Body of pancreas (tissue), 4 donors: ENCODE measurements at regions not wholly inside any gene's neighbourhood (a gene's known extent, or its start where the extent isn't known, plus 50 kb on each side); places are given as distances from the start of the nearest gene placed in this dataset.

ENCODE experiments used
- ATAC-seq: fragments of 150-250 bp; one replicate; pipeline ENCODE4 v1.9.1; 2016
- DNase-seq, 4 donors: peaks; one replicate each; pipeline ENCODE4 v3.0.0-alpha.2; 2019
- H3K27ac ChIP-seq, 4 donors: fragments of 200-600 bp; sonication (generic); 1 replicate in 3 of 4; 2 replicates in 1 of 4; pipeline versions ENCODE4 v1.5.1 to v1.6.1; 2016 to 2019; ENCODE audit warnings: mild to moderate bottlenecking in 1 of 4, mixed read lengths in 1 of 4, moderate library complexity in 1 of 4
- H3K27me3 ChIP-seq, 2 donors: fragments of 200-600 bp; sonication (generic); one replicate each; pipeline ENCODE4 v1.6.0; 2016; ENCODE audit warnings: mild to moderate bottlenecking in 1 of 2
- H3K36me3 ChIP-seq, 2 donors: fragments of 200-600 bp; sonication (generic); replicated peaks in 1 of 2; 2 replicates each; pipeline ENCODE4 v1.5.1; 2016; ENCODE audit warnings: low read depth in 2 of 2; ENCODE audit not compliant: insufficient read depth in 1 of 2
- H3K4me1 ChIP-seq: fragments of 200-600 bp; sonication (generic); one replicate; pipeline ENCODE4 v1.6.0; 2016
- H3K4me3 ChIP-seq, 2 donors: fragments of 200-600 bp; sonication (generic); 1 replicate in 1 of 2; 2 replicates in 1 of 2; pipeline ENCODE4 v1.5.1; 2016 to 2019
- H3K9me3 ChIP-seq, 3 donors: fragments of 200-600 bp; sonication (generic); 1 replicate in 2 of 3; 2 replicates in 1 of 3; pipeline ENCODE4 v1.5.1; 2016
- POLR2A ChIP-seq, 3 donors: fragments of 450-650 bp; IDR thresholded peaks; one replicate each; pipeline ENCODE4 v1.6.1; 2016; ENCODE audit warnings: antibody characterized with exemption in 3 of 3, mild to moderate bottlenecking in 2 of 3
- WGBS, 2 donors: methylation state at CpG; one replicate each; pipeline ENCODE4 v1.1.5; 2017; 5-methylcytosine and 5-hydroxymethylcytosine counted together
- intact Hi-C: fragments of 100-400 bp; cut with DNase I; formaldehyde crosslinking; loops from one replicate; pipeline ENCODE4 v1.15.1; 2023
- TF ChIP-seq, protein P1 (sequence below), 7 experiments: fragments of 450-650 bp in 4 of 7; fragments of 200-600 bp in 3 of 7; sonication (generic) in 3 of 7; IDR thresholded peaks; one replicate each; pipeline ENCODE4 v1.5.1; 2016 to 2019; ENCODE audit warnings: antibody characterized with exemption in 7 of 7

DNA sequence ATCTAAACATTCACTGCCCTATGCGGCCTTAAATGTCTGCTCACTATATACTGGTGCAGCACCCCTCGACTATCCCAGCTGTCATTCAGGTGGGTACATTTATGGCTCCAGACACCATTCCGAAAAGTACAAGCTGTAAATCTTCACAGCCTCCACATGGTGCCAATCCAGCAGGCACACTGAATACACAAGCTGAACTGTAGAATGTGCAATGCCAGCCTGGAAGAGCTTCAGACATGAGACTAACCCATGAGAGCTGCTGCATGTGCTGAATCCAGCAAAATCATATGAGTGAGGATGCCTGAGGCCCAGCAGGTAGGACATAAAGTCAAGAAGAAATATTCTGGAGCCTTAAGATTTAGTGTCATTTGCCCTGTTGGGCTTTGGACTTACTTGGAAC lies 483.8 kb upstream of the GRIA1 start:
- WGBS, 2 donors = 59 to 72% methylated on average over 3 of the region's 3 CpGs
- Histone ChIP-seq H3K9me3 (no peaks in the 10 kb centered on the region), H3K27ac (no peak overlapping the region), H3K4me3 (no peak overlapping the region), H3K36me3 (no peaks in the 10 kb centered on the region), H3K27me3 (peaks cover 0 to 3% of the 10 kb centered on the region in 2 donors), H3K4me1 (no peaks in the 10 kb centered on the region)
- DNase-seq = no peak
- ATAC-seq = no peak
- TF ChIP-seq, protein P1, sequence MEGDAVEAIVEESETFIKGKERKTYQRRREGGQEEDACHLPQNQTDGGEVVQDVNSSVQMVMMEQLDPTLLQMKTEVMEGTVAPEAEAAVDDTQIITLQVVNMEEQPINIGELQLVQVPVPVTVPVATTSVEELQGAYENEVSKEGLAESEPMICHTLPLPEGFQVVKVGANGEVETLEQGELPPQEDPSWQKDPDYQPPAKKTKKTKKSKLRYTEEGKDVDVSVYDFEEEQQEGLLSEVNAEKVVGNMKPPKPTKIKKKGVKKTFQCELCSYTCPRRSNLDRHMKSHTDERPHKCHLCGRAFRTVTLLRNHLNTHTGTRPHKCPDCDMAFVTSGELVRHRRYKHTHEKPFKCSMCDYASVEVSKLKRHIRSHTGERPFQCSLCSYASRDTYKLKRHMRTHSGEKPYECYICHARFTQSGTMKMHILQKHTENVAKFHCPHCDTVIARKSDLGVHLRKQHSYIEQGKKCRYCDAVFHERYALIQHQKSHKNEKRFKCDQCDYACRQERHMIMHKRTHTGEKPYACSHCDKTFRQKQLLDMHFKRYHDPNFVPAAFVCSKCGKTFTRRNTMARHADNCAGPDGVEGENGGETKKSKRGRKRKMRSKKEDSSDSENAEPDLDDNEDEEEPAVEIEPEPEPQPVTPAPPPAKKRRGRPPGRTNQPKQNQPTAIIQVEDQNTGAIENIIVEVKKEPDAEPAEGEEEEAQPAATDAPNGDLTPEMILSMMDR (IDR thresholded peaks at IDR 0.05) = no peak
- TF ChIP-seq POLR2A (IDR thresholded peaks at IDR 0.05) = no peak
- intact Hi-C loops = no loop called here

DNA sequence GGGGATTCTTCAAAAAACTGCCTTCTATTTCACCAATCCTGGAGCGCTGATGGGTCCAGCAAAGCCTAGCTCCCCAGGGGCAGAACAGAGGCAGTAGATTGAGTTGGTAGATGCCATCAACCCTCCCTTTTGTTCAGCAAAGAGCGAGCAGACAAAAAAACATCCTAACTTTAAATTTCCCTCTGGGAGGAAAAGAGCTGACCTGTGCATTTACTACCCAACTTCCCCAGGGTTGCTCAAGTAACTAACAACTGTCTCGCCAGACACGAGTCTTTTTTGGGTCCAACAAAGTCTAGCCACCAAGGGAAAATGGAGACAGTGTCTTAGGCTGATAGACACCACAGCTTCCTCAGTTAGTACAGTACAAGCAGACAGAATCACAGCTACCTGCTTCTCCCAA lies 476.3 kb upstream of the GRIA1 start:
- Histone ChIP-seq H3K4me1 (no peaks in the 10 kb centered on the region), H3K4me3 (no peak overlapping the region), H3K36me3 (no peaks in the 10 kb centered on the region), H3K27ac (no peak overlapping the region), H3K27me3 (peaks cover 0 to 3% of the 10 kb centered on the region in 2 donors), H3K9me3 (peaks cover 0 to 6% (median 0%) of the 10 kb centered on the region in 3 donors)
- ATAC-seq (no peak), DNase-seq (no peak)
- WGBS, 2 donors = 69 to 93% methylated on average over 4 of the region's 4 CpGs
- TF ChIP-seq, protein P1 (IDR thresholded peaks at IDR 0.05) = no peak
- TF ChIP-seq POLR2A (IDR thresholded peaks at IDR 0.05) = no peak
- intact Hi-C loops = no loop called here

DNA sequence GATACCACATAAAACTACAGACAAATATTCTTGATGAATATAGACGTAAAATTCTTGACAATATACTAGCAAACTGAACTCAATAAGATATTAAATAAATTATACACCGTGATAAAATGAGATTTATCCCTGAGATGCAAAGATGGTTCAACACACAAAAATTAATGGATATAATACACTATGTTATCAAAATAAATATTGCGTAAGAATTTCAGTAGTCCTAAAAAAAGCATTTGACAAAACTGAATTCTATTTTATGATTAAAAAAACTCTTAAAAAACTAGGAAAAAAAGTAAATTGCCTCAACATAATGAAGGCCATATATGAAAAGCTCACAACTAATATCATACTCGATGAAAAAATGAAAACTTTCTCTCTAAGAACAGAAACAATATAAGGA lies 472.3 kb upstream of the GRIA1 start:
- no peaks in the 10 kb centered on the region for H3K27me3 ChIP-seq
- H3K4me3 ChIP-seq = no peak overlapping the region
- no peak overlapping the region for H3K27ac ChIP-seq
- intact Hi-C loops = no loop called here
- no peaks in the 10 kb centered on the region for H3K36me3 ChIP-seq
- H3K4me1 ChIP-seq = no peaks in the 10 kb centered on the region
- TF ChIP-seq, protein P1 (IDR thresholded peaks at IDR 0.05) = no peak
- TF ChIP-seq POLR2A (IDR thresholded peaks at IDR 0.05) = no peak
- ATAC-seq = no peak
- H3K9me3 ChIP-seq = peaks cover 0 to 14% (median 0%) of the 10 kb centered on the region in 3 donors
- DNase-seq = no peak
- WGBS, 2 donors = 73 to 78% methylated on average over 4 of the region's 4 CpGs

DNA sequence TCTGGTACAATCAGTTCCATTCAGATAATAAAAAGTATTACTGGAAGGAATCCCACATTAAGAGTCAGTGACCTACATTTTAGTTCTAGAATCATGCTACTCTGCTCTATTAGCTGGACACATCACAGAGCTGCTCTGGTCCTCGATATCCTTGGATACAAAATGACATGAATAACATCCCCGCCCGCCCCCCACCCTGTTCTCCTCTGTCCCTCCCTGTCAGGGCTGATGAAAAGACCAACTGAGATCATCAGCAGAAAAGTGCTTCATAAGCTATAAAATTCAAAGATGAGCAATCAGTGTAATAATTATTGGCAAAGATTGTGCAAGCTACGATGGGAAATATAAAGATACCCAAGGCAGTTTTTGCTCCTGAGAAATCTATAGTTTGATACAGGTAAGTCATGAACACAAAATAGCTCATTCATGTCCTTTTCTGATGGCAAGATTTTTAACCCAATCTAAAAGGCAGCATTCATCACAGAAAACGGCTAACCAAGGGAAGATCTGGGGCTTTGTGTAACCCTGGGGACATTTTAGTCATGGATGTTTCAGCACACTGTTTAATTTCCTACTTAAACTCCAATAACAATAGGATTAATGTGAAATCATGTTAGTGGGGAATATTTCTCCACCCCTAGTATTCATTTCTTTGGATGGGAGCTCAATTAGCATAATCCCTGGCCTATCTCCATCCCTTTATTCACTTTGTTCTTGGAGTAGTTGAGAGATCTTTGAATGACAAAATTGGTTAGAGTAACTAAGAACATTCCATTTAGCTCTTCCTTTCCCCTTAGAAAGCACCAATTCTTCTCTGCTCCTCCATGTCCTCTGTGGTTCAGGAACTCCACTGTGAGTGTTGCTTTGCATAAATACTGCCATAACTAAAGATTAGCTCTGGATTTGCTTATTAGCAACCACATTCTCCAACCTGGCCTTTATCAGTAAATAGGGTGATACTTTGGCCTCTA lies 459.4 kb upstream of the GRIA1 start:
- TF ChIP-seq POLR2A (IDR thresholded peaks at IDR 0.05) = no peak
- TF ChIP-seq, protein P1 (IDR thresholded peaks at IDR 0.05) = no peak
- WGBS, 2 donors = 61 to 64% methylated on average over 5 of the region's 5 CpGs

More for the DNA sequence above, 459.4 kb upstream of the GRIA1 start:
- Histone ChIP-seq H3K27me3 (no peaks in the 10 kb centered on the region), H3K27ac (no peak overlapping the region), H3K9me3 (no peaks in the 10 kb centered on the region), H3K36me3 (no peaks in the 10 kb centered on the region), H3K4me1 (no peaks in the 10 kb centered on the region), H3K4me3 (no peak overlapping the region)
- ATAC-seq (no peak), DNase-seq (no peak)
- intact Hi-C loops = no loop called here
